ENCODE measurements at regions not wholly inside any gene's neighbourhood (a gene's known extent, or its start where the extent isn't known, plus 50 kb on each side); places are given as distances from the start of the nearest gene placed in this dataset.
"Not testable (repeated sequence)": the region's sequence is repeated elsewhere in the genome, so short reads cannot be mapped to it uniquely, and the experiment has no call there.

- Histone ChIP-seq H3K9me3 (peaks cover 25% of the 10 kb centered on the region), H3K4me2 (no peak overlapping the region), H3K4me1 (no peaks in the 10 kb centered on the region), H3K4me3 (no peak overlapping the region), H3K27ac (no peak overlapping the region)
- ATAC-seq (no peak), DNase-seq (ENCODE audit: low read depth in 1 of 2, low spot score in 1 of 2) (no peak), FAIRE-seq (no peak)
- TF ChIP-seq ZSCAN20 (CRISPR knock-in tag; IDR thresholded peaks at IDR 0.05) (no peak), SMC3 (IDR thresholded peaks at IDR 0.05) (no peak), NPAS2 (CRISPR knock-in tag; IDR thresholded peaks at IDR 0.05; ENCODE audit: borderline replicate concordance) (no peak), BHLHE40 (IDR thresholded peaks at IDR 0.05; ENCODE audit: low read depth, low read length) (no peak), CHD2 (IDR thresholded peaks at IDR 0.05; ENCODE audit: low read length, partially characterized antibody) (no peak), JUN (IDR thresholded peaks at IDR 0.05) (no peak)
- TF ChIP-seq, protein P1, sequence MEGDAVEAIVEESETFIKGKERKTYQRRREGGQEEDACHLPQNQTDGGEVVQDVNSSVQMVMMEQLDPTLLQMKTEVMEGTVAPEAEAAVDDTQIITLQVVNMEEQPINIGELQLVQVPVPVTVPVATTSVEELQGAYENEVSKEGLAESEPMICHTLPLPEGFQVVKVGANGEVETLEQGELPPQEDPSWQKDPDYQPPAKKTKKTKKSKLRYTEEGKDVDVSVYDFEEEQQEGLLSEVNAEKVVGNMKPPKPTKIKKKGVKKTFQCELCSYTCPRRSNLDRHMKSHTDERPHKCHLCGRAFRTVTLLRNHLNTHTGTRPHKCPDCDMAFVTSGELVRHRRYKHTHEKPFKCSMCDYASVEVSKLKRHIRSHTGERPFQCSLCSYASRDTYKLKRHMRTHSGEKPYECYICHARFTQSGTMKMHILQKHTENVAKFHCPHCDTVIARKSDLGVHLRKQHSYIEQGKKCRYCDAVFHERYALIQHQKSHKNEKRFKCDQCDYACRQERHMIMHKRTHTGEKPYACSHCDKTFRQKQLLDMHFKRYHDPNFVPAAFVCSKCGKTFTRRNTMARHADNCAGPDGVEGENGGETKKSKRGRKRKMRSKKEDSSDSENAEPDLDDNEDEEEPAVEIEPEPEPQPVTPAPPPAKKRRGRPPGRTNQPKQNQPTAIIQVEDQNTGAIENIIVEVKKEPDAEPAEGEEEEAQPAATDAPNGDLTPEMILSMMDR (IDR thresholded peaks at IDR 0.05), result no peak
- CTCF ChIA-PET, result no interaction called here
- 49% methylated on average over 2 of the region's 2 CpGs for WGBS (ENCODE audit: missing lambda C conversion rate)
- POLR2A ChIA-PET, result no interaction called here
These were observed 432.1 kb upstream of the ID2 start for GRCh38 chr2:8249769-8250168.

GRCh38 chr2:8250290-8250689, 431.6 kb upstream of the ID2 start:
- FAIRE-seq; H3K4me2 ChIP-seq; H3K4me1 ChIP-seq; H3K27ac ChIP-seq; ATAC-seq; POLR2A ChIA-PET; H3K4me3 ChIP-seq; DNase-seq (ENCODE audit: low read depth in 1 of 2, low spot score in 1 of 2): not testable (repeated sequence)
- CTCF ChIA-PET, result interaction anchor here (1.2 kb wide), 1 partner anchor 17 kb away, joined by 3 read pairs; no protein-coding TSS in a partner anchor
- WGBS (ENCODE audit: missing lambda C conversion rate), result 36% methylated on average over 2 of the region's 2 CpGs
- peaks cover 21% of the 10 kb centered on the region for H3K9me3 ChIP-seq

DNA sequence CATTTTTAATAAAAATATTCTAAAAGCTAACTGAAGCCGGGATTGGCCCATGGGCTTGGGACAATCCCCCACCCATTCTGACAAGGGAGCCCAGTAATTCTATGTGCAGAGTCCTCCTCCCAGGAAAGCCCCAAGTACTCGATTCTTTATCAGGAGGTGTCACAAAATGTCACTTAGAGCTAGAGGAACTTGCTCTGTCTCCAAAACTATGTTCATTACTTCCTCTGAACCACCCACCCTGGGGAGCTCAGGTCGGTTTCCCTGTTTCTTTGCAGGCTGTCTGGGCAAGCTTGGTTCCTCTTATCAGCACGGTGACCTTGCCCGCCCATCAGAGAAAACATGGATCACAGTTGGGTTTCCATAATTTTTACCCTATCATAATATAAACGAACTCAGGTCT, 430.6 kb upstream of the ID2 start:
- H3K4me2 ChIP-seq, result no peak overlapping the region
- H3K27ac ChIP-seq, result no peak overlapping the region
- no peak for ATAC-seq
- H3K4me1 ChIP-seq, result no peaks in the 10 kb centered on the region
- H3K9me3 ChIP-seq, result peaks cover 11% of the 10 kb centered on the region
- 42% methylated on average over 6 of the region's 6 CpGs for WGBS (ENCODE audit: missing lambda C conversion rate)
- no peak for DNase-seq (ENCODE audit: low read depth in 1 of 2, low spot score in 1 of 2)
- no peak for TF ChIP-seq EP300 (IDR thresholded peaks at IDR 0.05)
- TF ChIP-seq KDM1A (IDR thresholded peaks at IDR 0.05; ENCODE audit: low read depth), result no peak
- TF ChIP-seq CHD4 (IDR thresholded peaks at IDR 0.05; ENCODE audit: borderline replicate concordance), result no peak
- no peak for TF ChIP-seq TP53 (CRISPR knock-in tag; IDR thresholded peaks at IDR 0.05)
- no peak for TF ChIP-seq GATA3 (IDR thresholded peaks at IDR 0.05; ENCODE audit: borderline replicate concordance)
- no peak for TF ChIP-seq RNF2 (IDR thresholded peaks at IDR 0.05; ENCODE audit: borderline replicate concordance, low read depth)
- TF ChIP-seq FOXS1 (CRISPR knock-in tag; IDR thresholded peaks at IDR 0.05), result no peak
- TF ChIP-seq RFX5 (IDR thresholded peaks at IDR 0.05), result no peak
- TF ChIP-seq NPAS2 (CRISPR knock-in tag; IDR thresholded peaks at IDR 0.05; ENCODE audit: borderline replicate concordance), result no peak
- TF ChIP-seq HOXB13 (CRISPR knock-in tag; IDR thresholded peaks at IDR 0.05; ENCODE audit: low read depth), result no peak
- no peak for TF ChIP-seq CEBPB (IDR thresholded peaks at IDR 0.05)
- no peak for FAIRE-seq
- ChIA-PET POLR2A (no interaction called here), CTCF (interaction anchor here (0.9 to 1.2 kb wide), 3 partner anchors 12 to 31 kb away, joined by 3 to 5 read pairs (median 3); no protein-coding TSS in a partner anchor)
- no peak overlapping the region for H3K4me3 ChIP-seq

GRCh38 chr2:8251856-8252255, 430.0 kb upstream of the ID2 start:
- H3K9me3 ChIP-seq, result peaks cover 9% of the 10 kb centered on the region; the same call in 1 of the 3 replicates
- DNase-seq (ENCODE audit: low read depth in 1 of 2, low spot score in 1 of 2), result no peak
- TF ChIP-seq ZC3H11A (IDR thresholded peaks at IDR 0.05) (no peak), CEBPB (IDR thresholded peaks at IDR 0.05) (no peak), POLR2AphosphoS2 (conservative IDR thresholded peaks at IDR 0.05; ENCODE audit: low read length) (no peak), RCOR1 (IDR thresholded peaks at IDR 0.05; ENCODE audit: low read depth, low read length) (no peak), SREBF2 (IDR thresholded peaks at IDR 0.05) (no peak), MYC (IDR thresholded peaks at IDR 0.05; ENCODE audit: borderline replicate concordance, low read length) (no peak), TFCP2L1 (CRISPR knock-in tag; IDR thresholded peaks at IDR 0.05) (no peak), POLR2A (IDR thresholded peaks at IDR 0.05; ENCODE audit: low read length) (no peak), HEYL (CRISPR knock-in tag; IDR thresholded peaks at IDR 0.05) (no peak), HMGXB4 (CRISPR knock-in tag; IDR thresholded peaks at IDR 0.05; ENCODE audit: borderline replicate concordance) (no peak), NPAS2 (CRISPR knock-in tag; IDR thresholded peaks at IDR 0.05; ENCODE audit: borderline replicate concordance) (no peak), FOXS1 (CRISPR knock-in tag; IDR thresholded peaks at IDR 0.05) (no peak), EHMT2 (IDR thresholded peaks at IDR 0.05; ENCODE audit: low read depth) (no peak), CBX2 (IDR thresholded peaks at IDR 0.05; ENCODE audit: borderline replicate concordance, low read depth) (no peak)
- TF ChIP-seq, protein P2, sequence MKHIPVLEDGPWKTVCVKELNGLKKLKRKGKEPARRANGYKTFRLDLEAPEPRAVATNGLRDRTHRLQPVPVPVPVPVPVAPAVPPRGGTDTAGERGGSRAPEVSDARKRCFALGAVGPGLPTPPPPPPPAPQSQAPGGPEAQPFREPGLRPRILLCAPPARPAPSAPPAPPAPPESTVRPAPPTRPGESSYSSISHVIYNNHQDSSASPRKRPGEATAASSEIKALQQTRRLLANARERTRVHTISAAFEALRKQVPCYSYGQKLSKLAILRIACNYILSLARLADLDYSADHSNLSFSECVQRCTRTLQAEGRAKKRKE (CRISPR knock-in tag; IDR thresholded peaks at IDR 0.05; ENCODE audit: low read depth), result no peak
- no peak for FAIRE-seq
- no peaks in the 10 kb centered on the region for H3K4me1 ChIP-seq
- CTCF ChIA-PET, result interaction anchor here (0.9 to 1.2 kb wide), 3 partner anchors 11 to 31 kb away, joined by 3 to 5 read pairs (median 3); no protein-coding TSS in a partner anchor
- 79% methylated on average over 7 of the region's 7 CpGs for WGBS (ENCODE audit: missing lambda C conversion rate)
- POLR2A ChIA-PET, result no interaction called here
- H3K27ac ChIP-seq, result no peak overlapping the region
- no peak overlapping the region for H3K4me2 ChIP-seq
- no peak for ATAC-seq
- H3K4me3 ChIP-seq, result no peak overlapping the region
